Esophagus squamous epithelium (tissue), 4 donors: ENCODE measurements at regions not wholly inside any gene's neighbourhood (a gene's known extent, or its start where the extent isn't known, plus 50 kb on each side); places are given as distances from the start of the nearest gene placed in this dataset.

Source experiments
- POLR2A ChIP-seq, 4 donors: fragments of 450-650 bp; IDR thresholded peaks; one replicate each; pipeline ENCODE4 v1.6.1; 2017; ENCODE audit warnings: antibody characterized with exemption in 4 of 4, mild to moderate bottlenecking in 4 of 4, moderate library complexity in 3 of 4
- TF ChIP-seq, protein P1 (sequence below), 6 experiments: fragments of 450-650 bp in 4 of 6; fragments of 200-600 bp in 2 of 6; sonication (generic) in 2 of 6; IDR thresholded peaks; one replicate each; pipeline ENCODE4 v1.5.1; 2016 to 2019; ENCODE audit warnings: antibody characterized with exemption in 6 of 6, mild to moderate bottlenecking in 4 of 6, moderate library complexity in 4 of 6

DNA sequence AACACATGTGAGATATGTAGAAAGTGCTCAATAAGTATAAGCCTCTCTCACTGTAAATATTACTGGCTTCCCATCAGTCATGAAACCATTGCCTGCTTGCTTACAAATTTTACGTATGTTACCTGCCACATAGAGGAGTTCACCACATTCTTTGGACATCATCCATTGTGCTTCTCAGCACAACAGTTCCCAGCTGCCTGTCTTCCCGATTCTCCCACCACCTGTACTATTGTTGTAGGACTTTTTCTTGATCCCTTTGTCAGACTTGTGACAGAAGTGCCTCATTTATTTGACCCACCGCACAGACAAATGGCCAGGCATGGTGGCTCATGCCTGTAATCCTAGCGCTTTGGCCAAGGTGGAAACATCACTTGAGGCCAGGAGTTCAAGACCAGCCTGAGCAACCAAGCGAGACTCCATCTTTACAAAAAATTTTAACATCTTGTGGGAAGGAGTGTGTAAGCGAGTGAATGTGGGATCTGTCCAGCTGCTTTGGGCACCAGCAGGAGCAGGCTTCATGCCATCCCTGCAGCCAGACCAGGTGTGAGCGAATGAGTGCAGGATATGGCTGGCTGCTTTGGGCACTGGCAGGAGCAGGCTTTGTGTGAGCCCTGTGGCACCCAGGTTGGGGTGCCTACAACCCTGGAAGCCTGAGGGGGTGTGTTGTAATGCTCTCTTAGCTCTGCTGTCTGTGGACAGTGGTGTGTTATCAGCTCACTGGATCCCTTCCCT lies 139.9 kb upstream of the ELL2 start:
- TF ChIP-seq, protein P1, sequence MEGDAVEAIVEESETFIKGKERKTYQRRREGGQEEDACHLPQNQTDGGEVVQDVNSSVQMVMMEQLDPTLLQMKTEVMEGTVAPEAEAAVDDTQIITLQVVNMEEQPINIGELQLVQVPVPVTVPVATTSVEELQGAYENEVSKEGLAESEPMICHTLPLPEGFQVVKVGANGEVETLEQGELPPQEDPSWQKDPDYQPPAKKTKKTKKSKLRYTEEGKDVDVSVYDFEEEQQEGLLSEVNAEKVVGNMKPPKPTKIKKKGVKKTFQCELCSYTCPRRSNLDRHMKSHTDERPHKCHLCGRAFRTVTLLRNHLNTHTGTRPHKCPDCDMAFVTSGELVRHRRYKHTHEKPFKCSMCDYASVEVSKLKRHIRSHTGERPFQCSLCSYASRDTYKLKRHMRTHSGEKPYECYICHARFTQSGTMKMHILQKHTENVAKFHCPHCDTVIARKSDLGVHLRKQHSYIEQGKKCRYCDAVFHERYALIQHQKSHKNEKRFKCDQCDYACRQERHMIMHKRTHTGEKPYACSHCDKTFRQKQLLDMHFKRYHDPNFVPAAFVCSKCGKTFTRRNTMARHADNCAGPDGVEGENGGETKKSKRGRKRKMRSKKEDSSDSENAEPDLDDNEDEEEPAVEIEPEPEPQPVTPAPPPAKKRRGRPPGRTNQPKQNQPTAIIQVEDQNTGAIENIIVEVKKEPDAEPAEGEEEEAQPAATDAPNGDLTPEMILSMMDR (IDR thresholded peaks at IDR 0.05): no peak
- no peak for TF ChIP-seq POLR2A (IDR thresholded peaks at IDR 0.05)
